ENCODE measurements at regions not wholly inside any gene's neighbourhood (a gene's known extent, or its start where the extent isn't known, plus 50 kb on each side); places are given as distances from the start of the nearest gene placed in this dataset.

- TF ChIP-seq CTCF (IDR thresholded peaks at IDR 0.05) = no peak
- no peak for TF ChIP-seq POLR2A (IDR thresholded peaks at IDR 0.05)
- no peak for TF ChIP-seq EP300 (IDR thresholded peaks at IDR 0.05)
Observed at GRCh38 chr3:177626045-177626444, 428.8 kb upstream of the TBL1XR1 start.

All from ovary (tissue), 3 donors.